Endometrium (tissue), 2 donors: ENCODE measurements at regions not wholly inside any gene's neighbourhood (a gene's known extent, or its start where the extent isn't known, plus 50 kb on each side); places are given as distances from the start of the nearest gene placed in this dataset.

ENCODE experiments used
- FAIRE-seq: peaks from 2 replicates; lab custom pipeline; 2012; peaks lifted over from hg19 to GRCh38; lab: Jason Lieb, UNC
- donor health status: control.
- donor health status: control.

DNA sequence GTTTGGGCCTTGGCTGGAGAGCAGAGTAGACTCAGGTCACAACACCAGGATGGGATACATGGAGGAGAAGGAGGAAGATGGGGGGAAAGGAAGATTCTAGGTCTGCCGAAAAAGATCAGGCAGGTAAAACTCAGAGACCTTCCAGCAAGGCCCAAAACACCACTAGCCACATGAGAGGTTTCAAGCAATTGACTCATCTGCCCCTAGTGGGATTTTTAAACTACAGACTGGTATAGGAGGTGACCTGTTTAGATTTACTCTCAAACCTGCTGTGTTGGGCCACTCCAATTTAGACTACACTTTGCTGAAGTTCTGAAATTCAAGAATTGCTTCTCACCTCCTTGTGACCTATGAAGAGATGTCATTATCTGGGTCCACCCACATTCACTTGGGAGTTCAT, 236.9 kb upstream of the SASH1 start:
- FAIRE-seq: no peak

DNA sequence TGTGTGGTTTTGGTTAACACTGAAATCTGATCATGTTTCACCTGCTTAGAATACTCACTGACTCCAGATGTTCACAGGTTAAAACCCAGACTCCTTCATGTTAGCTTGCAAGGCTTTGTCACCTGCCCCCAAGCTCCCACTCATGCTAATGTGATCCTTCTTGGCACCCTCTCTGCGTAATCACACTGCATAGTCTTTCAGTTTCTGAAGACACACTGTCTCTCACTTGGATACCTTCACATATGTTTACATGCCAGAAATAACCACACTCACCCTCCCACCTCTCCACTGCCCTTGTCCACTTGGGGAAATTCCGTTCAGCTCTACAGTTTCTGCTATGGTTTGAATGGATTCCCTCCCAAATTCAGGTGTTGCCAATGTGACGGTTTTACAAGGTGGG, 234.7 kb upstream of the SASH1 start:
- no peak for FAIRE-seq

GRCh38 chr6:148109732-148110131, 232.9 kb upstream of the SASH1 start:
- no peak for FAIRE-seq

DNA sequence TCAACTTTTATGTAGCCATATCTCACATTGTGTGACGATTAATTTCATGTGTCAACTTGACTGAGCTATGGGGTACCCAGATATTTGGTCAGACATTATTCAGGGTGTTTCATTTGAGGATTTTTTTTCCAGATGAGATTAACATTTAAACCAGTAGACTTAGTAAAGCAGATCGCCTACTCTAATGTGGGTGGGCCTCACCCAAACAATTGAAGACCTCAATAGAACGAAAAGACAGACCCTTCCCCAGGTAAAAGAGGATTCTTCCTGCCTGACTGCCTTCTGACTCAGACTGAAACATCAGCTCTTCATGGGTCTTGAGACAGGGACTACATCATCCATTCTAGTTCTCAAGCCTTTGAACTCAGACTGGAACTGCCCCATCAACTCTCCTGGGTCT, 231.7 kb upstream of the SASH1 start:
- FAIRE-seq: no peak

GRCh38 chr6:148112851-148113319, 229.8 kb upstream of the SASH1 start:
- FAIRE-seq: no peak

GRCh38 chr6:148116001-148116400, 226.6 kb upstream of the SASH1 start:
- FAIRE-seq: no peak

GRCh38 chr6:148118244-148118643, 224.4 kb upstream of the SASH1 start:
- no peak for FAIRE-seq

- no peak for FAIRE-seq
These were observed 214.5 kb upstream of the SASH1 start for GRCh38 chr6:148128014-148128730.

DNA sequence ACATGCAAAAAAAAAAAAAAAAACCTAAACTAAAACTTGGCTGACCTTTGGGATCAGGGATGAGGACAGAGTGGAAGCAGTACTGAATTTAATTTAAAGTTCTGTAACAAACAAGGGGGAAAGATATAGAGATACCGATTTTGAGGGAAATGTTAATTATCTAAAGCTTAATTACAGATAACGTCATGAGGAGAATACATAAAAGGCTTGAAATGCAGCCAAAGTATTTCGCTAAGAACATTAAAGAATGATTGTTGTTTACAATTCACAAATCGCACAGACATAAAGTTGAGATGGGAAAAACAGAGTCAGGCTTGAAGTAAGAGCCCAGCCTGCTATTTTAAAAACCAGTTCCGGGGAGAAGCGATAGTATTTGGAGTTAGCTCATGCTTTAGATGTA, 208.0 kb upstream of the SASH1 start:
- peak; percentile 98 for FAIRE-seq

- FAIRE-seq: no peak
These were observed 206.1 kb upstream of the SASH1 start for GRCh38 chr6:148136586-148136985.

GRCh38 chr6:148137652-148138051, 205.0 kb upstream of the SASH1 start:
- no peak for FAIRE-seq

- no peak for FAIRE-seq
These were observed 204.1 kb upstream of the SASH1 start for GRCh38 chr6:148138573-148138972.

DNA sequence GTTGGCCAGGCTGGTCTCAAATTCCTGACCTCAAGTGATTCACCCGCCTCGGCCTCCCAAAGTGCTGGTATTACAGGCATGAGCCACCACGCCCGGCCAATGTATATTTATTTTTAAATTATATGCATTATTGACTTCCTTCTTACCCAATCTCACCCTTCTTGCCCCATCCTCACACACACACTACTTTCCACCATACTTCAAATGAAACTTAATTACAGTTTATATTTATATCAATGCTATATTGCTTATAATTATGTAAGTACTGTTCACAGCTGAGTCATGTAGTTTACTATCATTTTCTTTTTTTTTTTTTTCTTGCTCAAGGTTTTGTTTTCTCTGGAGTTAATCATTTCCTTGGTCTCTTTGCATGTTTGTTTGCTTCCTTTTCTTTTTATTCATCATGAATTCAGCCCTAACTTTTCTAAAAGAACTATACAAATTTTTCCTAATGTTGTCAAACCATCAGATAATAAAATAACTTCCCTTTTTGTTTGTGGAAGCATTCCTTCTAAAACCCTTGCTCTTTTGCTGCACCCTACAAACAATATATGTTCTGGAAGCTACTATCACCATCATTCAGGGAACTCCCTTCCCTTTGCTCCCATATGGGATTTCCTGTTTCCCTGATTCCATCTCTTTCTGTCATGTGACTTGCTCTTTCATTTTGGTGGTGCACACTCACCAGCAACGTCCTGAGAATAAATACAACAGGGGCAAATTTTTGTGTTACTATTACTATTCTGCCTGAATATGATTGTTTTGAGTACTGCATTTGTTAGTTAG, 201.7 kb upstream of the SASH1 start:
- FAIRE-seq: no peak

- FAIRE-seq: no peak
These were observed 199.8 kb upstream of the SASH1 start for GRCh38 chr6:148142821-148143220.

DNA sequence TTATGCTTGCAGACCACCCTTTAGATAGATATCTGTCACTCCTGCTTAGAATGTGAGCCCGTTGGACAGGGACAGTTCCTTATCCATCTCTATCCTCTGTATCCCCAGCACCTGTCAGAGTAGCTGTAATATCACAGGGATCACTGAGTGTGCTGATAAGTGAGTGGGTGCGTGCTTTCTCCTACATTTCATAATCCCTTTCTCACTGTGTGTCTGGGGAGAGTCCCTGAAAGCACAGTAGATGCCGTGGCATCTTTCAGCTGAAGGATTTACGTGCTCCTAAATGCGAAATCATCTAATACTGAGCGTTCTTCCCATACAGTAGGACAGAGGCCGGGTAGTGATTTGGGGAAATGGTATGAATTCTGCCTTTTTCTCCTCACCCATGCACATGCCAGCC, 198.9 kb upstream of the SASH1 start:
- no peak for FAIRE-seq

- no peak for FAIRE-seq
These were observed 197.6 kb upstream of the SASH1 start for GRCh38 chr6:148144917-148145521.

DNA sequence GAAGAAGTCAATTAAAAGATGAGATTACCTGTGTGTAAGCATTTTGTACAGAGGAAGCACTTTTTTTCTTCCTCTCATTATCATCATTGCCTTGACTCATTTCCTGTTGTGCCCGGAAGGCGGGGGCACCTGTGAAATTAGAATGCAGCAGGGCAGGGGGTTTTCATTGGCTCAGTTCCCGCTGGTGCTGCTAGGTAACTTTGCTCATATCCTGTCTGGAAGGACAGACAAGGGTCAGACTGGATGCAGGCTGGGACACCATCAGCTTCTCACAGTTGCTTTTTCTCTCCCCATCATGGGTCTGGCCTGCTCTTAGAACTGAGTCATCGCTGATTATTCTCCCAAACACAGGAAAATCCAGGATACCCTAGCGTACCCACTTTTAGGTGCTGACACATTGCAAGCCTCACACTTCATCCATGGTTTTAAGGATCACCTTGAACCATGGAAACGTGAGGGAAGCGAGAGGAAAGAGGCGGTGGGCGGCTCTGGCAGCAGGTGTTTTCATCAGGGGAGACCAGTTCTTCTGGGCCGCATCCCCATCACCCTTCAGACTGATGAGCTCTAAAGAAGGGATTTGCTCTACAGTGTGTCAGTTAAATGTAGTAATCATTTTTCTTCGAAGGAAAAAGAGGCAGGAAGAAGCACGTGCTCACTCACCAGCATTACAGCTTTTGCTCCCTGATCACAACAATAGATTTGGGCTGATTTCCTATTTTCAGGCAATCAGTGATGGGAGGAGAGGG, 195.7 kb upstream of the SASH1 start:
- no peak for FAIRE-seq

GRCh38 chr6:148147463-148147830, 195.2 kb upstream of the SASH1 start:
- no peak for FAIRE-seq

DNA sequence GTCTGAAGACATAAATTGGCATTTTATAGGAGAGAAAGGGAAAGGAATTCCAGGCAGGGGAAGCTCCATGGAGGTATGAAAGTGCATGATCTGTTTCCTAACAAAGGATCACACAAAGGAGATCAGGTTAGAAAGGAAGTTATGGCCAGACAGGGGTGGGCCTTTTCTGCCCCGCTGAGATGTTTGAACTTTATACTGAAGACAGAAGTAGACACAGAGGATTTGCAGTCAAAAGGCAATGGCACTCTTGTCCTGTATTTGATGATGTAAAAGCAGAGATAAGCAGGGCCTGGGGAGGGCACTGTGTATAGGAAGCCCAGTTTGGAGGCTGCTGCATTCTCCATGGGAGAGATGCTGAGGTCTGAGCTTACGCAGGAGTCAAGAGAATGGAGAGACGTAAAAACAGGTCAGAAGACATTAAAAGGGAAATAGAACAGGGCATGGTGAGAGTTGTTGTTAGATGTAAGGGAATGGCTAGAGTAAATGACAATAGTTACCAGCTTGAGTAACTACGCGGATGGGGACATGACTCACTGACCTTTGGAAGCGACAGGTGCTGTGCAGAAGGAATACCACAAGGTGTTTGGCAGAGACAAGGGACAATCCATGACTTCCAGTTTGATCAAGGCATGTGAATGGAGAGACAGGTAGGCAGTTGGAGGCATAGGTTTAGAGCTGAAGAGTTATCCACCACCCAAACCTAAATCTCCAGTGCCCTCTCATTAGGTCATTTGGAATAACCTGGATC, 190.6 kb upstream of the SASH1 start:
- FAIRE-seq: no peak

DNA sequence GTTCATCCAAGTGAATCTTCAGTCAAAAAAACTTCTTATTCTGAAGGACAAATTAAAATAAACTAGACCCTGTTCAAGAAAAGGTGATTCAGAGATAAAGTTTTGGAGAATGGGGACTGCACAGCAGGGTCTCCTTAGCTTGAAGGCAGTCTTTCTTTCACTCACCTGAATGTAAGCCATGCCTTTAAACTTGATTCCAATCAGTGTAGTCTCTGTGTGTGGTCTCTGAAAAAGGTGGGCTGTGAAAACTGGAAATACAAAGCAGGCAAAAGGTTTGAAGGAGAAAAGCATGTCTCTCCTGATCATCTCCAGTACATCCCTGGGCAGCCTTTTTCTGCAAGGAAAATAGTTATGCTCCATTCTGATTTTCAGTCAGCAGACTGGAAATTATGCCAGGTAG, 188.0 kb upstream of the SASH1 start:
- FAIRE-seq: no peak

DNA sequence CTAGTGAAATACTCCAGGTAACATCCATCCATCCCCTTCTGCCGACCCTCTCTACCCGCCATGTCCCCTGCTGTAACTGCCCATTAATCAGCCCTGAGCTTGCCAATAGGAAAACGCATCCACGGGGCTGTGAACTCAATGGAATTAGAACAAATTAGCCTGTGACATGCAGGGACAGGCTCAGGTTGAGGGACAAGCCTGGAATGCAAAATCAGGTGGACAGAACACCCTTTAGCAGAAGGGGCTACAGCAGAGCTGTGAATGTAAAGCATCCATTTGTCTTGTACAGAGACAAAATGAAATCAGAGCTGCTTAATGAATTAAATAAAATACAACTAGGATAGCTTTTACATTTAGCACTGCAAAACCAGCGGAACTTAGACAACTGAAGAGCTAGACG, 187.3 kb upstream of the SASH1 start:
- FAIRE-seq: no peak

- no peak for FAIRE-seq
These were observed 184.8 kb upstream of the SASH1 start for GRCh38 chr6:148157841-148158240.
